ENCODE measurements at regions not wholly inside any gene's neighbourhood (a gene's known extent, or its start where the extent isn't known, plus 50 kb on each side); places are given as distances from the start of the nearest gene placed in this dataset.
"Not testable (repeated sequence)": the region's sequence is repeated elsewhere in the genome, so short reads cannot be mapped to it uniquely, and the experiment has no call there.

GRCh38 chr14:95597784-95598211, 62.9 kb downstream of the GLRX5 start:
- DNase-seq (ENCODE audit: low spot score) = peak; percentile 19

DNA sequence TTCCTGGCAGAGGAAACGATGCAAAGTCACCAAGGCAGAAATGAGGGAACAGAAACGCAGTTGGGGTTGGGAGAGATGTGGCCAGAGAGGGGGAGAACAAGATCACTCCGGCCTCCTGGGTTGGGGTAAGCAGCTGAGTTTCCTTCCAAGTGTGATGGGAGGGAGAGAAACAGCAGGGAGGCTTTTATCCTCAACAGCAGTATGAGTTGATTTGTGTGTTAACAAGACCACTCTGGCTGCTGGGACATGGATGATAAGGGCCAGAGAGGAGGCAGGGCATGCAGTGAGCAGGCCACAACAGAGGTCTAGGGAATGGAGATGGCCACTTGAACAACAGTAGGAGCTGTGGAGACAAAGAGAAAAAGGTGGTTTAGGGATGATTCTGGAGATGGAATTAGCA, 66.8 kb downstream of the GLRX5 start:
- DNase-seq (ENCODE audit: low spot score) = no peak

DNA sequence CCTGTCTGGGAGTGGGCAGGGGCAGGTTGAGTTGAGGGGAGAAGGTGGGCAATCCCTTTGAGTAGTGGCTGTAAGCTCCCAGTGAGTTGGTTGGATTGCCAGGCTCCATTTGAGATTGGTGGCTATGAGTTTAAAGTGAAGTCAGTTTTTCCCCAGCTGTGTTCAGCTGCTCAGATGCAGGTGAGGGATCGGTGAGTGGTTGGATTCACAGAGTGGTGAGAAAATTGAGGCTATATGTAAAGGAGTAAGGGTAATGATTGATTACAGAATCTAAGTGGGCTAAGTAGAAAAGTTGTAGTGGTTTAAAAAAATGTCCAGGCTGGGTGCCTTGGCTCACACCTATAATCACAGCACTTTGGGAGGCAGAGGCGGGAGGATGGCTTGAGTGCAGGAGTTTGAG, 68.6 kb downstream of the GLRX5 start:
- DNase-seq (ENCODE audit: low spot score) = no peak

DNA sequence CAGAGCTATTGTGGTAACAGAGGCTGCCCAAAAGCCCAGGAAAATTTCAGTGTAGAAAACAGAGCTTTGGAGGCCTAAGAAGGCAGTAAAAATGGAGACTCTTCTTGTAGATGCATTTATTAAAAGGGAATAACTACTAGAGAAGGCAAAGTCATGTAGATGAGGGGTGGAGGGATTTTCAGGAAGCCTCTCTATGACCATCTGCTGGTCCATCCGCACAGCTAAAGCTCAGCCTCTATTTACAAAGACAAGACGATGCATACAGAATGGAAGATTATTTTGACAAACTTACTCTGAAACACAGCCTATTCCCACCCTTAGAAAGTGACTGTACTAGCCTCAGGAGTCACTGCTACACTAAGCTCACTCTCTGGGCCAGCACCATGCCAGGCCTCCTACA, 71.4 kb downstream of the GLRX5 start:
- no peak for DNase-seq (ENCODE audit: low spot score)

DNA sequence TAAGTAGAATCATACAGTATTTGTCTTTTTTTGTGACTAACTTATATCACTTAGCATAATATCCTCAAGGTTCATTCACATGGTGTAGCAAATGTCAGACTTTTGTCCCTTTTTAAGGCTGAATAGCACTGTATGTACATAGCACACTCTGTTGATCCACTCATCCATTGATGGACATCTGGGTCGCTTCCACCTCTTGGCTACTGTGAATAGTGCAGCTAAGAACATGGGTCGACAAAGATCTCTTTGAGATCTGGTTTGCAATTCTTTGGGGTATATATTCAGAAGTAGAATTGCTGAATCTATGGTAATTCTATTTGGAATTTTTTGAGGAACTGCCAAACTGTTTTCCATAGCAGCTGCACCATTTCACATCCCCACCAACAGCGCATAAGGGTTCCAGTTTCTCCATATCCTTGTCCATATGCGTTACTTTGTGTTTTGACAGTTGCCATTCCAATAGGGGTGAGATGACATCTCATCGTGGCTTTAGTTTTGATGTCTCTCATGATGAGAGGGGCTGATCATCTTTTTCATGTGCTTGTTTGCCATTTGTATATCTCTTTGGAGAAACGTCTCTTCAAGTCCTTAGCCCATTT, 73.9 kb downstream of the GLRX5 start:
- no peak for DNase-seq (ENCODE audit: low spot score)

- peak; percentile 38 for DNase-seq (ENCODE audit: low spot score)
Observed at GRCh38 chr14:95609398-95609990, 74.6 kb downstream of the GLRX5 start.

DNA sequence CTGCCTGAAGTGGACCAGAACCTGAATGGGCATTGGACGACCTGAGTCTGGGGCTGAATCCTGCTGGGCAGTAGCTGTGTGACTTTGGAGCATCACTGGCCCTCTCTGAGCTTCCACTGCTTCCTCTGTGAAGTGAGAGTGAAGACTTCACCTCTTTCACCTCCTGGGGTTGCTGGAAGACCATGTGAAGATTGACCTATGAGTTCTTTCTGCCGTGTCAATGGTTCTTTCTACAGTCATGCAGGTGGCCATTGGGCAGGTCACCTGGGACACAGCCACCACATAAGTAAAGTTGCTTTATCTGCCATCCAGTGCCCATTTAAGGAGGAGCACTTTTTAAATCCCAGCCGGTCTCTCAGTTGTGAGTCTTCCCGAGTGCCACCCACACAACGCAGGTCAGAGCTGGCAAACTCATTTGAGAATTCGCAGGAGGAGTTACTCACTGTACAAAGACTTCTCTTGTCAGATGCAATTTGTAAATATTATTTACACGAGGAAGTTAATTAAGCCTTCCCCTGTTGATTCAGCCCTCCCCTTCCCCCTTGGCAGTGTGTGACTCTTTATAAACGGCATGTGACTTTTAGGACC, 74.8 kb upstream of the TCL1B start:
- DNase-seq (ENCODE audit: low spot score) = no peak

GRCh38 chr14:95614349-95614748, 71.9 kb upstream of the TCL1B start:
- DNase-seq (ENCODE audit: low spot score) = no peak

DNA sequence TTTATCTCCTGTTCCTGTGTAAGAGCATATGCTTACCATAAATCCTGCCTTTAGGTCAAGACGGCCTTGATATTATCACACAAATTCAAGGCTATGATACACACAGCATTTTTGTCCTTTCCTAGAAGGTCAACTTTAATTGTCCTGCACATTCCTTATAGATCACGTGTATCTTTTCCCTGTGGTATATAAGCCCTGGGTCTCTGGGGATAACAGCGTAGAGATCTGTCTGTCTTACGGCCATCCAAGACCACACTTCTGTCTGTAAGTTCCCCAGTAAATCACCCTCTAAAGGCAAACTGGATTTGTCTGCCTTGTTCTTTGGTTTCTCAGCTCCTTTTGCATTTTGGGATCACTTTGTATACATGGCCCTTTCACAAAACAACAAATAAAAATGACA, 69.5 kb upstream of the TCL1B start:
- DNase-seq (ENCODE audit: low spot score) = no peak

DNA sequence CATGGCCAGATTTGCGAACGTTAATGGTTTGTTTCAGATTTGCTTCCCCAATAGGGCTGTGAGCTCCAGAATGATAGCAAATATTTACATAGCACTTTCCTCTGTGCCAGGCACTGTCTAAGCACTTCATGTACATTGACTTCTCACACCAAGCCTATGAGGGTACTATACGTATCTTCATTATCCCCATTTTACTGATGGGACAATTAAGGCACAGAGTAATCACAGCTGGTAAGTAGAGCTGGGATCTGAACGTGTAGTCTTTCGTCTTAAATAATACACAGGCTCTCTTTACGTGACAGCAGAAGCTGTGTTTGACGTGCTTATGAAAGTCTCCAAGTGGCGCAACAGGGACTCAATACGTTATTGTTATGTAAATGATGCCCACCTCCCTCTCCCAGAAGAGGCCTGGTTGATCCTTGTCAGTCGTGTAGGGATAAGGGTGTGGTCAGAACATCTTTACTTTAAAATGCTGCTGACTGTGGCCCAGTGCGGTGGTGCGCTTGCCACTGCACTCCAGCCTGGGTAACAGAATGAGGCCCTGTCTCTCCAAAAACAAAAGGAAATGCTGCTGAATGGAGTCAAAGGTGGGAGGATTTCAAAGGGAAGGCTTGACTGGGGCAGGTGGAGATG, 66.3 kb upstream of the TCL1B start:
- no peak for DNase-seq (ENCODE audit: low spot score)

DNA sequence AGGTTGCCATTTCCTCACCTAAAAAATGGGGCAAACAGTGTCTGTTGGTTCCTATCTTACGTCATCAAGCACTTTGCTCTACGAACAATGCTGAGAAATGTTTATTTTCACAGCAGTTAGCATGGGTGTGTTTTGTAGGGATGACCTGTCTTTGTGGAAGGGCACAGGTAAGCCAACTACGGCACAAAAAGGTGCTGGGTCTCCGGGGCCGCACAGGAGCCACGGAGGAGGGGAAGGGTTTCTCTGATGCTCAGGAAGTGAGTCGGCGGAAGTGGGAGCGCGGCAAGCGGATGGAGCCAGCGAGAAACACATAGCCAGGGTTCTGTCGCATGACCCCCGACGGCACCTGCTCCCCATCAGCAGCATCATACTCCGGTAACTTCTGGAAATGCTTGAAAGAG, 65.6 kb upstream of the TCL1B start:
- no peak for DNase-seq (ENCODE audit: low spot score)

GRCh38 chr14:95623195-95623594, 63.0 kb upstream of the TCL1B start:
- no peak for DNase-seq (ENCODE audit: low spot score)

DNA sequence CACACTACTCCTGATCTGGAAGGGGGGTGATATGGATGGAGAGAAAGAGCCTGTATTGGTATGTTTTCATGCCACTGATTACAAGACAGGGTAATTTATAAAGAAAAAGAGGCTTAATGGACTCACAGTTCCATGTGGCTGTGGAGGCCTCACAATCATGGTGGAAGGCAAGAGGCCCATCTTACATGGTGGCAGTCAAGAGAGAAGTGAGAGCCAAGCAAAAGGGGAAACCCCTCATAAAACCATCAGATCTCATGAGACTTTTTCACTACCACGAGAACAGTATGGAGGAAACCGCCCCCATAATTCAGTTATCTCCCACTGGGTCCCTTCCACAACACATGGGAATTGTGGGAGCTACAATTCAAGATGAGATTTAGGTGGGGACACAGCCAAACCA, 60.5 kb upstream of the TCL1B start:
- not testable (repeated sequence) for DNase-seq (ENCODE audit: low spot score)

DNA sequence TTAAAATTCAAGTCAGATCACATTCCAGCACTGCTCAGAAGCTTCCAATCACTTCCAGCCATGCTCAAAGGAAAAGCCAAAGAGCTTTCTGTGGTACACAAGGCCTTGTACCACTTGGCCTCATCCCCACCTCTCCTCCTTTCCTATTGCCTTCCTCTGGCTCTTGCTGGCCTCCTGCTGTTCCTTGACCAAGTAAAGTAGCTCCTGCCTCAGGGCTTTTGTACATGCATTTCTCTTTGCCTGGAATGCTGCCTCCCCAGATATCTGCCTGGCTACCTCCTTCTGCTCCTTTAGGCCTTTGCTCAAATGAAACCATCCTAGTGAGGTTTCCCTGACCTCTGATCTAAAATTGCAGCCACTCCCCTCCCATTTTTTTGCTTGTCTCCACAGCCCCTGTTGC, 51.2 kb upstream of the TCL1B start:
- no peak for DNase-seq (ENCODE audit: low spot score)

Measured in cerebellar cortex (tissue), 1 donor.